K562 (cell line): ENCODE measurements at regions not wholly inside any gene's neighbourhood (a gene's known extent, or its start where the extent isn't known, plus 50 kb on each side); places are given as distances from the start of the nearest gene placed in this dataset.

Source experiments
- ATAC-seq: fragments of 200-7000 bp; cut with Tn5 transposase; 3 replicates; pipeline ENCODE4 v1.9.1; 2020; ENCODE audit warnings: moderate library complexity
- BruUV-seq: library from RNA; stranded (reverse); fragments of 400-500 nt; replicated peaks from 2 replicates; lab custom pipeline; 2021; lab: Mats Ljungman, UMichigan
- CTCF ChIA-PET: fragments of 300-600 bp; formaldehyde crosslinking; extraction: SDS; loops from one replicate; lab custom pipeline; 2021; ENCODE audit warnings: low intra/inter-chr PET ratio; lab: Yijun Ruan, JAX
- POLR2A ChIA-PET: fragments of 300-600, 350-650 bp; sonication (Branson Sonifier 250); formaldehyde crosslinking; extraction: SDS; loops from one replicate; lab custom pipeline; 2021; ENCODE audit warnings: antibody characterized with exemption, inconsistent platforms; lab: Yijun Ruan, JAX
- DNase-seq, 4 experiments: peaks; one replicate each; pipeline versions ENCODE4 v3.0.0 to v3.0.0-alpha.2; 2011 to 2018; ENCODE audit warnings: low spot score in 3 of 4, mixed read lengths in 3 of 4; ENCODE audit errors: extremely low read depth in 1 of 4
- FAIRE-seq: peaks from 2 replicates; lab custom pipeline; 2011; peaks lifted over from hg19 to GRCh38; lab: Jason Lieb, UNC
- H2AFZ ChIP-seq: 2 replicates; pipeline ENCODE4 v1.6.0; 2011; ENCODE audit warnings: low read depth, low read length, control low read depth, inconsistent platforms
- H3K27ac ChIP-seq: fragments of 200-600 bp; 3 replicates; pipeline ENCODE4 v1.8.0; 2011; ENCODE audit warnings: low read depth, mild to moderate bottlenecking, control low read depth, inconsistent platforms, low read length, moderate library complexity, mixed read lengths; ENCODE audit errors: extremely low read depth
- H3K27me3 ChIP-seq, 2 experiments: fragments of 300-600 bp in 1 of 2; 2 replicates in 1 of 2; 3 replicates in 1 of 2; pipeline versions ENCODE4 v1.6.0 to v1.8.0; 2011; ENCODE audit warnings: inconsistent platforms in 2 of 2, low read length in 2 of 2, mild to moderate bottlenecking in 1 of 2, mixed read lengths in 1 of 2, moderate library complexity in 1 of 2; ENCODE audit not compliant: control insufficient read depth in 2 of 2, insufficient read depth in 2 of 2
- H3K36me3 ChIP-seq: fragments of 300-600 bp; 3 replicates; pipeline ENCODE4 v1.8.0; 2011; ENCODE audit warnings: mild to moderate bottlenecking, low read length, inconsistent platforms; ENCODE audit not compliant: control insufficient read depth, insufficient read depth
- H3K4me1 ChIP-seq, 2 experiments: fragments of 200-600 bp in 1 of 2; replicated peaks in 1 of 2; 2 replicates in 1 of 2; 3 replicates in 1 of 2; pipeline versions ENCODE4 v1.5.1 to v1.8.0; 2011; ENCODE audit warnings: inconsistent platforms in 2 of 2, low read length in 2 of 2, mild to moderate bottlenecking in 1 of 2, mixed read lengths in 1 of 2, moderate library complexity in 1 of 2; ENCODE audit not compliant: control insufficient read depth in 2 of 2, insufficient read depth in 2 of 2
- H3K4me2 ChIP-seq: 2 replicates; pipeline ENCODE4 v1.6.1; 2011; ENCODE audit warnings: low read length, control low read depth, inconsistent platforms, mixed read lengths; ENCODE audit not compliant: insufficient read depth
- H3K4me3 ChIP-seq: fragments of 200-600 bp; sonication (generic), shearing (Covaris generic); 2 replicates; pipeline ENCODE4 v1.5.1; 2016; ENCODE audit warnings: control low read depth, inconsistent platforms
- H3K79me2 ChIP-seq: fragments of 200-600 bp; 3 replicates; pipeline ENCODE4 v1.8.0; 2011; ENCODE audit warnings: low read length, inconsistent platforms; ENCODE audit not compliant: control insufficient read depth, insufficient read depth
- H3K9ac ChIP-seq, 2 experiments: 2 replicates each; pipeline versions ENCODE4 v1.6.0 to v1.6.1; 2011; ENCODE audit warnings: low read depth in 2 of 2, low read length in 2 of 2, control low read depth in 1 of 2, inconsistent platforms in 1 of 2, mild to moderate bottlenecking in 1 of 2, mixed read lengths in 1 of 2; ENCODE audit not compliant: insufficient read depth in 1 of 2
- H3K9me1 ChIP-seq: one replicate; pipeline ENCODE4 v1.6.0; 2011; ENCODE audit warnings: inconsistent platforms, mild to moderate bottlenecking, low read length, moderate library complexity; ENCODE audit not compliant: control insufficient read depth, insufficient read depth
- H3K9me3 ChIP-seq: replicated peaks from 2 replicates; pipeline ENCODE4 v1.5.1; 2011; ENCODE audit warnings: low read depth, low read length, inconsistent platforms; ENCODE audit not compliant: control insufficient read depth, insufficient read depth
- H4K20me1 ChIP-seq: replicated peaks from 2 replicates; pipeline ENCODE4 v1.6.1; 2011; ENCODE audit warnings: low read length, inconsistent platforms, mixed read lengths; ENCODE audit not compliant: control insufficient read depth, insufficient read depth
- ATF7 ChIP-seq: fragments of 450-650 bp; IDR thresholded peaks from 2 replicates; pipeline ENCODE4 v1.7.1; 2014; ENCODE audit warnings: mild to moderate bottlenecking, moderate library complexity
- GABPB1 ChIP-seq: sonication (generic); formaldehyde crosslinking; IDR thresholded peaks from 2 replicates; pipeline ENCODE4 v1.8.0; 2022; ENCODE audit warnings: mild to moderate bottlenecking, missing genetic modification reagents
- GATAD2A ChIP-seq: fragments of 450-650 bp; IDR thresholded peaks from 2 replicates; pipeline ENCODE4 v1.6.1; 2017
- PTBP1 ChIP-seq: fragments of 200-400 bp; formaldehyde crosslinking; IDR thresholded peaks from 2 replicates; pipeline ENCODE4 v1.6.1; 2017; ENCODE audit warnings: low read depth, low read length
- PTTG1 ChIP-seq: fragments of 450-650 bp; IDR thresholded peaks from 2 replicates; pipeline ENCODE4 v1.6.1; 2016; ENCODE audit warnings: low read depth, mild to moderate bottlenecking, missing genetic modification characterization, missing compliant biosample characterization
- PURB ChIP-seq: sonication (generic); formaldehyde crosslinking; IDR thresholded peaks from 2 replicates; pipeline ENCODE4 v1.9.0; 2021; ENCODE audit warnings: low read depth, mild to moderate bottlenecking, missing genetic modification reagents
- SMAD3 ChIP-seq: fragments of 450-650 bp; formaldehyde crosslinking; conservative IDR thresholded peaks from 2 replicates; pipeline ENCODE4 v1.4.0; 2020; ENCODE audit warnings: mild to moderate bottlenecking
- WGBS: fragments of 100-300 bp; shearing (Covaris generic); methylation state at CpG from one replicate; pipeline ENCODE4 v1.1.6; 2016; ENCODE audit warnings: low coverage, mixed read lengths; ENCODE audit not compliant: insufficient coverage; ENCODE audit errors: missing lambda C conversion rate; 5-methylcytosine and 5-hydroxymethylcytosine counted together
- in situ Hi-C: fragments of 300-500 bp; cut with MboI; formaldehyde crosslinking; loops from 4 replicates; pipeline ENCODE4 v1.15.0; 2018; ENCODE audit warnings: inconsistent platforms, mixed read lengths
- intact Hi-C: fragments of 100-400 bp; cut with micrococcal nuclease; formaldehyde crosslinking; loops from 2 replicates; pipeline ENCODE4 v1.14.2; 2022
- TF ChIP-seq, protein P1 (sequence below): sonication (generic); formaldehyde crosslinking; IDR thresholded peaks from 2 replicates; pipeline ENCODE4 v1.9.0; 2022; ENCODE audit warnings: mild to moderate bottlenecking, missing genetic modification reagents
- TF ChIP-seq, protein P2 (sequence below): fragments of 250-450 bp; sonication (Bioruptor Pico); IDR thresholded peaks from 2 replicates; pipeline ENCODE4 v1.8.0; 2022; ENCODE audit warnings: inconsistent platforms
- TF ChIP-seq, protein P3 (sequence below): fragments of 250-450 bp; sonication (Bioruptor Pico); IDR thresholded peaks from 2 replicates; pipeline ENCODE4 v1.5.0; 2022; ENCODE audit warnings: mild to moderate bottlenecking

DNA sequence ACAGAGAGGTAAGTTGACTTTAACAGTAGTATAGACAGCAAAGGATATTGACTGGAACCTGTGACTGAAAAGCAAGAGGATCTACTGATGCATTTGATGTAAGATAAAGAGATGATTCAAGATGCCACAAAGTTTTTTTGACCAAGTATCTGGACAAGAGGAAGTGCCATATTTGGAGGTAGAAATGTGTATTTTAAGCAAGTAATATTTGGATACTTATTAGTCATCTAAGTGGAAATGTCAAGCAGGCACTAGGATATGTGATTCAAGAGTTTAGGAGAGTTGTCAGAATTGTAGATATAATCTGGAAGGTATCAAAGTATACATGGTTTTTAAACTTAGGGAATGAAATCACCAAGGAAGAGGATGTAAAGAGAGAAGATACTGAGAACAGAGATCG lies 686.1 kb upstream of the CHD1 start:
- DNase-seq (no peak), ATAC-seq (no peak), FAIRE-seq (no peak)
- no peak overlapping the region for H2AFZ ChIP-seq
- in situ Hi-C loops = no loop called here
- TF ChIP-seq ATF7 (no peak), PTBP1 (no peak), PURB (no peak), PTTG1 (no peak), GABPB1 (CRISPR knock-in tag) (no peak), GATAD2A (no peak), SMAD3 (CRISPR knock-in tag) (no peak)
- TF ChIP-seq, protein P1, sequence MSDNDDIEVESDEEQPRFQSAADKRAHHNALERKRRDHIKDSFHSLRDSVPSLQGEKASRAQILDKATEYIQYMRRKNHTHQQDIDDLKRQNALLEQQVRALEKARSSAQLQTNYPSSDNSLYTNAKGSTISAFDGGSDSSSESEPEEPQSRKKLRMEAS (CRISPR knock-in tag) = no peak
- TF ChIP-seq, protein P2, sequence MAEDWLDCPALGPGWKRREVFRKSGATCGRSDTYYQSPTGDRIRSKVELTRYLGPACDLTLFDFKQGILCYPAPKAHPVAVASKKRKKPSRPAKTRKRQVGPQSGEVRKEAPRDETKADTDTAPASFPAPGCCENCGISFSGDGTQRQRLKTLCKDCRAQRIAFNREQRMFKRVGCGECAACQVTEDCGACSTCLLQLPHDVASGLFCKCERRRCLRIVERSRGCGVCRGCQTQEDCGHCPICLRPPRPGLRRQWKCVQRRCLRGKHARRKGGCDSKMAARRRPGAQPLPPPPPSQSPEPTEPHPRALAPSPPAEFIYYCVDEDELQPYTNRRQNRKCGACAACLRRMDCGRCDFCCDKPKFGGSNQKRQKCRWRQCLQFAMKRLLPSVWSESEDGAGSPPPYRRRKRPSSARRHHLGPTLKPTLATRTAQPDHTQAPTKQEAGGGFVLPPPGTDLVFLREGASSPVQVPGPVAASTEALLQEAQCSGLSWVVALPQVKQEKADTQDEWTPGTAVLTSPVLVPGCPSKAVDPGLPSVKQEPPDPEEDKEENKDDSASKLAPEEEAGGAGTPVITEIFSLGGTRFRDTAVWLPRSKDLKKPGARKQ (CRISPR knock-in tag) = no peak
- TF ChIP-seq, protein P3, sequence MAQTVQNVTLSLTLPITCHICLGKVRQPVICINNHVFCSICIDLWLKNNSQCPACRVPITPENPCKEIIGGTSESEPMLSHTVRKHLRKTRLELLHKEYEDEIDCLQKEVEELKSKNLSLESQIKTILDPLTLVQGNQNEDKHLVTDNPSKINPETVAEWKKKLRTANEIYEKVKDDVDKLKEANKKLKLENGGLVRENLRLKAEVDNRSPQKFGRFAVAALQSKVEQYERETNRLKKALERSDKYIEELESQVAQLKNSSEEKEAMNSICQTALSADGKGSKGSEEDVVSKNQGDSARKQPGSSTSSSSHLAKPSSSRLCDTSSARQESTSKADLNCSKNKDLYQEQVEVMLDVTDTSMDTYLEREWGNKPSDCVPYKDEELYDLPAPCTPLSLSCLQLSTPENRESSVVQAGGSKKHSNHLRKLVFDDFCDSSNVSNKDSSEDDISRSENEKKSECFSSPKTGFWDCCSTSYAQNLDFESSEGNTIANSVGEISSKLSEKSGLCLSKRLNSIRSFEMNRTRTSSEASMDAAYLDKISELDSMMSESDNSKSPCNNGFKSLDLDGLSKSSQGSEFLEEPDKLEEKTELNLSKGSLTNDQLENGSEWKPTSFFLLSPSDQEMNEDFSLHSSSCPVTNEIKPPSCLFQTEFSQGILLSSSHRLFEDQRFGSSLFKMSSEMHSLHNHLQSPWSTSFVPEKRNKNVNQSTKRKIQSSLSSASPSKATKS (CRISPR knock-in tag) = no peak
- ChIA-PET POLR2A (no interaction called here), CTCF (no interaction called here)
- H3K9me1 ChIP-seq = no peaks in the 10 kb centered on the region
- H3K79me2 ChIP-seq = no peaks in the 10 kb centered on the region
- H3K36me3 ChIP-seq = no peaks in the 10 kb centered on the region
- no peak overlapping the region for H3K9ac ChIP-seq
- H3K27ac ChIP-seq = no peak overlapping the region
- WGBS = 0% methylated on average over 1 of the region's 1 CpG
- BruUV-seq = no TSS peak
- 0 out of 2 replicates have a peak, but pooled peaks cover 1% of the 10 kb centered on the region for H3K9me3 ChIP-seq
- no peaks in the 10 kb centered on the region for H3K27me3 ChIP-seq
- H4K20me1 ChIP-seq = no peaks in the 10 kb centered on the region
- H3K4me2 ChIP-seq = no peak overlapping the region
- H3K4me3 ChIP-seq = no peak overlapping the region
- H3K4me1 ChIP-seq = no peaks in the 10 kb centered on the region
- intact Hi-C loops = no loop called here
